ACHN (cell line): ENCODE measurements at regions not wholly inside any gene's neighbourhood (a gene's known extent, or its start where the extent isn't known, plus 50 kb on each side); places are given as distances from the start of the nearest gene placed in this dataset.
"Not testable (repeated sequence)": the region's sequence is repeated elsewhere in the genome, so short reads cannot be mapped to it uniquely, and the experiment has no call there.

ENCODE experiments used
- DNase-seq: peaks from one replicate; pipeline ENCODE4 v3.0.0-alpha.2; 2015
- in situ Hi-C: cut with HindIII; loops from 2 replicates; pipeline ENCODE4 v1.10.0; 2017; ENCODE audit warnings: low sequenced_read_pairs, low pct_ligation_motif_present, low pct_unique_long_range_greater_than_20kb

GRCh38 chr5:62902126-62902525, 323.5 kb downstream of the LRRC70 start:
- in situ Hi-C loops, result no loop called here
- DNase-seq, result no peak

- in situ Hi-C loops, result no loop called here
- DNase-seq, result no peak
Measured at GRCh38 chr5:62900976-62901375, 322.4 kb downstream of the LRRC70 start.

DNA sequence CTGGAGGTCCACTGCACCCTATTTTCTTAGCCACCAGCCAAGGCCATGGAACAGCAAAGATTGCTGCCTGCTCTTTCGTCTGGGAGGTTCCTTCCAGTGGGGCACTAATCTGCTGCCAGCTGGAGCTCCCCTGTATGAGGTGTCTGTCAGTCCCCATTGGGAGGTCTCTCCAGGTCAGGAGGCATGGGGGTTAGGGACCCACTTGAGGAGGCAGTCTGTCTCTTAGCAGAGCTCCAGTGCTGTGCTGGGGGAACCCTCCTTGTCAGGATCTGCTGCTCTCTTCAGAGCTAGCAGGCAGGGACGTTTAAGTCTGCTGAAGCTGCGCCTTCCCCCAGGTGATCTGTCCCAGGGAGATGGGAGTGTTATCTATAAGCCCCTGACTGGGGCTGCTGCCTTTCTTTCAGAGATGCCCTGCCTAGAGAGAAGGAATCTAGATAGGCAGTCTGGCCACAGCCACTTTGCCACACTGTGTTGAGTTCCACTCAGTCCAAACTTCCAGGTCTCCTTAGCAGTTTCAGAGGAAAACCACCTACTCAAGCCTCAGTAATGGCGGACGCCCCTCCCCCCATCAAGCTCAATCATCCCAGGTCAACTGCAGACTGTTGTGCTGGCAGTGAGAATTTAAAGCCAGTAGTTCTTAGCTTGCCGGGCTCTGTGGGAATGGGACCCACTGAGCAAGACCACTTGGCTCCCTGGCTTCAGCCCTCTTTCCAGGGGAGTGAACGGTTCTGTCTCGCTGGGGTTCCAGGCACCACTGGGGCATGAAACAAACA, 317.7 kb downstream of the LRRC70 start:
- DNase-seq, result no peak
- in situ Hi-C loops, result no loop called here

DNA sequence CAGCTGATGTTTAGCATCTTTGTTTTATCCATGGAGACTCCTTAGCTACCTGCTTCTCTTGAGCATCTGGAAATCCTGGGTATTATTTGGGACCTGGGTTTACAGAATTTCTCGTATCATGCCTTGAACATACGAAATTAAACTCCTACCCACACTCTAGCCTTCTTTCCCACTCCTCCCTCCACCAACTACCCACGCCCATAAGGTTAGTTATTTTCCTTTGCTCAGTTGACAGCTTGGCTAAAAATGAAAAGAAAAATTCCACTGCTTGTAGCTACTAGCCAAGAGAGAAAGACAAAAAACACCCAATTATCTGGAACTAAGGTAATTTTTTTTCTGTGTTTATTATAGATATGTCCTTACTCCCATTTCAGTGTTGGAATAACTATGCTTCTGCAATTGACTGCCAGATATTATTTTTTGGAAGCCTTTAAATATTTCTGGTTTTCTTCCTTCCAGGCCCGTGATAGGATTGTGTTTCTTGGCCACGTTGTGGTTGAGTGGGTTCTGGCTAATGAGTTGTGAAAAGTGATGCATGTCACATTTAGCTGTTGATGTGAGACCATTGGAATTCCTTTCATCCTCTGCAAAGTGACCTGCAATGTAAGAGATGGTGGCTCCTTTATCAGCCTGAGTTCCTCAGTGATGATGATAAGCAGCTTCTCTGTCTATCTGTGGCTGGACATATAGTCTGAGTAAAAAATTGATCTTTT, 308.1 kb downstream of the LRRC70 start:
- DNase-seq, result peak; percentile 76
- in situ Hi-C loops, result no loop called here

- in situ Hi-C loops, DNase-seq: not testable (repeated sequence)
Measured at GRCh38 chr5:62837330-62837729, 258.7 kb downstream of the LRRC70 start.

- DNase-seq, result no peak
- in situ Hi-C loops, result no loop called here
Measured at GRCh38 chr5:62829604-62829986, 251.0 kb downstream of the LRRC70 start.

DNA sequence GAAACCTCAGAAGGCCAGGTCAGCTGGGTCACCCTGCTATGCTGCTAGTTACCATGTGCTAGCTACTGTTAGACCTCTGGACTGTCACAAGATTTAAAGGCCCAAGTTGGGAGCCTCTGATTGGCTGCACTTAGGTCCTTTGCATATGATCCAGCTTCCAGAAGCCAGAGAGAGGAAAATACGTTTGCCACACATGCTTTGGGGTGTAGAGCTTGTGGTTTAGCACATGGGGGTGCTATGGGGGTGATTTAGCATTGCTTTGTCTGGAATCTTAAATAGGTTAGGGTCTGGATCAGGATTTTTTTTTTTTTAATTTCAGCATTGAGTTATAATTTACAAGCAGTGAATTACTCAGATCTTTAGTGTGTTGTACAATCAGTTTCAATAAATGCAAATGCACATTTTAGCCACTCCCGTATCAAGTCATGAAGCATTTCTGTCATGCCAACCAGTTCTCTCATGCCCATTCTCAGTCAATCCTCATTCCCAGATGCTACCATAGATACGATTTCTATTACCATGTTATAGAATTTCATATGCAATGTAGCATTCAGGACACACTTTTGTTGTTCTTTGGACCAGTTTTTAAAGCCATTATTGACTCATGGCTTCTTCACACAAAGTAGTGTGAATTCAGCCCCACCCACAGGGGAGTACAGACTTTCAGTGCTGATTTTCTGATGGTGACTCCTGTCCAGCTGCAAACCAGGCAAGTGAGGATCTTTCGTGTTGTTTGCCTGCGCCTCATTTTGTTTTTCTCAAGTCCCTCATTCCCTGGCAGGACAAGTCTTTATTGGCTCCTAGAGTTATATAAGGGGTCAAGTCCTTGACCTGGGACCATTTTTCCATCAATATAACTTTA, 250.4 kb downstream of the LRRC70 start:
- in situ Hi-C loops, result no loop called here
- DNase-seq, result no peak

DNA sequence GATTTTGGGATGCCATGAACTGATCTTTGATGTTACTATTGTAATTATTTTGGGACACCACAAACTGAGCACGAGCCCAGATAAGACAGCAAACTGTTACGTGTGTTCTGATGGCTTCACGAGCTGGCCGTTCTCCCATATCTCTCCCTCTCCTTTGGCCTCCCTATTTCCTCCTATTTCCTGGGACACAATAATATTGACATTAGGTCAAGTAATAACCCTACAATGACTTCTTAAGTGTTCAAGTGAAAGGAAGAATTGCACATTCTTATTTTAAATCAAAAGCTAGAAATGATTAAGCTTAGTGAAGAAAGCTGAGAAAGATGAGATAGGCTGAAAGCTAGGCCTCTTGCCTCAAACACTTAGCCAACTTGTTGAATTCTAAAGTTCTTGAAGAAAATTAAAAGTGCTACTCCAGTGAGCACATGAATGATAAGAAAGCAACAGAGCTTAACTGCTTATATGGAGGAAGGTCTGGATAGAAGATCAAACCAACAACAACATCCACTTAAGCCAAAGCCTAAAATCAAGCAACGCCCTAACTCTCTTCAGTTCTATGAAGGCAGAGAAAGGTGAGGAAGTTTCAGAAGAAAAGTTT, 247.1 kb downstream of the LRRC70 start:
- in situ Hi-C loops, result no loop called here

DNA sequence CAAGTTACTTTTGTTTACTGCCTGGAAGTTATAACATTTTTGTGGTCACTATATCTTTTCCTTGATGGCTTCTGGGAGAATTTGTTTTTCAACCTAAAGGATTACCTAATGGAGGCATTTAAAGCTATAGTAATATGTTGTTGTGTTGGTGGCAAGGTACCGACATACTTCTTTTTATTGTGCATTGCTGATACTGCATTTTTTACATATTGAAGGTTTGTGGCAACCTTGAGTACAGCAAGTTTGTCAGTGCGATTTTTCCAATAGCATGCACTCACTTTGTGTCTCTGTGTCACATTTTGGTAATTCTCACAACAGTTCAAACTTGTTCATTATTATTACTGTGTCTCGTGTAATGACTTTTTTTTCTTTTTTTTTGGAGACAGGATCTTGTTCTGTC, 246.3 kb downstream of the LRRC70 start:
- DNase-seq, result no peak
- in situ Hi-C loops, result no loop called here

More for the DNA sequence above, 247.1 kb downstream of the LRRC70 start:
- DNase-seq, result no peak

DNA sequence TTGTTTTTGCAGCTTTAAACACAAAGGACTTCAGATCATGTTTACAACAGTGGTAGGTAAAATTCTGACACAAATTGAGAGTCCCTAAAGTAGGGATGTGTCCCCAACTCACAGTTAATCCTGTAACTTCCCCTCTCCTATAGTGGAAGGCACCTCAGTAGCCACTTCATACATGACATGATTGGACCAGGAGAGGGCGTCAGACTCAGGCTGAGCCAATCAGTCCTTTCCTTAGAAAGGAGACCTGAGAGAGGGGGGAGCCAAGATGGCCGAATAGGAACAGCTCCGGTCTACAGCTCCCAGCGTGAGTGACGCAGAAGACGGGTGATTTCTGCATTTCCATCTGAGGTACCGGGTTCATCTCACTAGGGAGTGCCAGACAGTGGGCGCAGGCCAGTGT, 238.4 kb downstream of the LRRC70 start:
- peak; percentile 5 for DNase-seq
- in situ Hi-C loops, result not testable (repeated sequence)

- DNase-seq, result no peak
- in situ Hi-C loops, result no loop called here
Measured at GRCh38 chr5:62814991-62815390, 236.4 kb downstream of the LRRC70 start.

- no peak for DNase-seq
- in situ Hi-C loops, result no loop called here
Measured at GRCh38 chr5:62812621-62813255, 234.1 kb downstream of the LRRC70 start.

- in situ Hi-C loops, DNase-seq: not testable (repeated sequence)
Measured at GRCh38 chr5:62804819-62805218, 226.2 kb downstream of the LRRC70 start.

DNA sequence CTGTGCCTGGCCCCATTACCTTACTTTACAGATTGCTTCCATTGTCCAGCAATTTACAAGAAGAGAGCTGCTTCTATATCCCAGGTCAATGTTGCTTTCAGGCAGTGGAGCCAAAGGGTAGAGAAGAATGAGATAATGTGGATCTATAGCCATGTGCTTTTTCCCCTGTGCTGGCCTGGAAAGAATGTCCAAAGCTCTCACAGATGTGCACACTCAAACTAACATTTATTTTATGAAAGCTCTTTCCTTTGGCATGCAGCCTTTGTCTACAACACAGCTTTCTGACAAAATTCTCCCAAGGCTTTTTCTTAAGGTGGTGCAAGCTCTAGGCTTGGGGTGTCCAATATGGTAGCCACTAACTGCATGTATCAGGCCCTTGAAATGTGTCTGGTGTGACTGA, 217.3 kb downstream of the LRRC70 start:
- in situ Hi-C loops, result no loop called here
- no peak for DNase-seq

DNA sequence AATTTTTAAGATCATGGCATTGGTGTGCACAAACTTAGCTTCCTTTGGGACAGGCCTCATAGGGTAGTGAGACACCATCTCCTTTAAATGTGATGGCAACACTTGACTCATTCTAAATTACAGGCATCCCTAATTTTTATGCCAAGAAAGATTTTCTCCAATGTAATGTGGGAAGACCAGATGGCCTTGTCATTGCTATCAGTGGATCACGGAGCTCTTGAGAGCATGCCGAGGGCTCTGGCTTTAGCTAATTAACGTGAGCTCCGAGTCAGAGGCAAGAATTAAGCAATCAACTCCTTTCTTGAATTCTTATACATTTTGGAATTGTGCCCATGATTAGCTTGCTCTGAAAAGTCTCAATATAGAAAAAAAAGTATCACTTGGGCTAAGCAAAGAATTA, 215.8 kb downstream of the LRRC70 start:
- DNase-seq, result no peak
- in situ Hi-C loops, result no loop called here

DNA sequence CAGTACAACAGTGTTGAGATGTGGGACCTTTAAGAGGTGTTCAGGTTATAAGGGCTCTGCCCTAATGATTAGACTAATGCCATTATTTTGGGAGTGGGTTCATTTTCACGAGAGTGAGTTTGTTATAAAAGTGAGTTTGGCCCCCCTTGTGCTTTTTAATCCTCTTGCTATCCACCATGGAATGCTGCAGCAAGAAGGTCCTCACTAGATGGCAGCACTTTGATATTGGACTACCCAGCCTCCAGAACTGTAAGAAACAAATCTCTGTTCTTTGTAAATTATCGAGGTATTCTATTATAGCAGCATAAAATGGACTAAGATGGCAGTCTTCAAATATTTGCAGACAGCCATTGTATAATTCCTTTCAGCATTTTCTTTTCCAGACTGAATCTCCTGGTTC, 212.4 kb downstream of the LRRC70 start:
- peak; percentile 35 for DNase-seq
- in situ Hi-C loops, result no loop called here

DNA sequence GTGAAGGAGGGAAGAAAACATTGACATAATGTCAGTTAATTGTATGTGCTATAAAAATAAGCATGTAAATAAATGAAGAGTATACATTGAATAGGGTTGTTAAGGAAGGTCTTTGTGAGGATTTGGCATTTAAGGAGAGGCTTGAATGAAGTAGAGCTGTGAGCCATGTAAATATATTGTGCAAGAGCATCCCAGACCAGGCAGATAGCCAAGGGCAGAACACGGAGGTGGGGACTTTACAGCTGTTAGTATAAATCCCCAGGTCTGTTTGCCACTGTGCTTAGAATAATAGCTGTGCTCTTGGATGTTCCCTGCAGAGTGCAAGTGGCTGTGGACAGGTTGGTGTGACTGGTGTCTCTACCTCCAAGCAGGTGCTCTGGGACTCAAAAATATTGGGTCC, 211.7 kb downstream of the LRRC70 start:
- in situ Hi-C loops, result no loop called here
- DNase-seq, result no peak

GRCh38 chr5:62786099-62786498, 207.5 kb downstream of the LRRC70 start:
- no peak for DNase-seq
- in situ Hi-C loops, result no loop called here
